ENCODE measurements at regions not wholly inside any gene's neighbourhood (a gene's known extent, or its start where the extent isn't known, plus 50 kb on each side); places are given as distances from the start of the nearest gene placed in this dataset.

DNA sequence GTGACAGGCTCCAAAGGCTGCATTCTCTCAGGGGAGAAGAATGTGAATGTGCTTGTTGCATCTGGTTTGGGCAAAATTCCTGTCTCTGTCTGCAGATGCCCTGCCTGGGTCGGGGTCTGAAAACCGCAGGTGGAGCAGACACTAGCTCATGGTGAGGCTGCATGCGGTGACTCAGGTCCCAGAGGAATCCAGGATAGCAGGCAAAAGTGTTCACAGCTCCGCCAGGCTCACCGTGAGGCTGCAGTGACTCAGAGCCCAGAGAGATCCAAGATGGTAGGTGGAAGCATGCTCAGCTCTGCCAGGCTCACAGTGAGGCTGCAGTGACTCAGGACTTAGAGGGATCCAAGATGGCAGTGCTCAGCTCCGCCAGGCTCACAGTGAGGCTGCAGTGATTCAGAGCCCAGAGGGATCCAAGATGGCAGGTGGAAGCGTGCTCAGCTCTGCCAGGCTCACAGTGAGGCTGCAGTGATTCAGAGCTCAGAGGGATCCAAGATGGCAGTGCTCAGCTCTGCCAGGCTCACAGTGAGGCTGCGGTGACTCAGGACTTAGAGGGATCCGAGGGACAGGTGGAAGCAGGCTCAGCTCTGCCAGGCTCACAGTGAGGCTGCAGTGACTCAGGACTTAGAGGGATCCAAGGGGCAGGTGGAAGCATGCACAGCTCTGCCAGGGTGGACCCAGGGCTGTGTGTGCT lies 200.5 kb downstream of the ACKR3 start:
- peak; percentile 94 for DNase-seq (ENCODE audit: extremely low read depth, low read depth)
- TF ChIP-seq, protein P1, sequence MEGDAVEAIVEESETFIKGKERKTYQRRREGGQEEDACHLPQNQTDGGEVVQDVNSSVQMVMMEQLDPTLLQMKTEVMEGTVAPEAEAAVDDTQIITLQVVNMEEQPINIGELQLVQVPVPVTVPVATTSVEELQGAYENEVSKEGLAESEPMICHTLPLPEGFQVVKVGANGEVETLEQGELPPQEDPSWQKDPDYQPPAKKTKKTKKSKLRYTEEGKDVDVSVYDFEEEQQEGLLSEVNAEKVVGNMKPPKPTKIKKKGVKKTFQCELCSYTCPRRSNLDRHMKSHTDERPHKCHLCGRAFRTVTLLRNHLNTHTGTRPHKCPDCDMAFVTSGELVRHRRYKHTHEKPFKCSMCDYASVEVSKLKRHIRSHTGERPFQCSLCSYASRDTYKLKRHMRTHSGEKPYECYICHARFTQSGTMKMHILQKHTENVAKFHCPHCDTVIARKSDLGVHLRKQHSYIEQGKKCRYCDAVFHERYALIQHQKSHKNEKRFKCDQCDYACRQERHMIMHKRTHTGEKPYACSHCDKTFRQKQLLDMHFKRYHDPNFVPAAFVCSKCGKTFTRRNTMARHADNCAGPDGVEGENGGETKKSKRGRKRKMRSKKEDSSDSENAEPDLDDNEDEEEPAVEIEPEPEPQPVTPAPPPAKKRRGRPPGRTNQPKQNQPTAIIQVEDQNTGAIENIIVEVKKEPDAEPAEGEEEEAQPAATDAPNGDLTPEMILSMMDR (IDR thresholded peaks at IDR 0.05; ENCODE audit: low read depth, low read length, missing control alignments), result no peak
- H3K4me3 ChIP-seq (replicated peaks; ENCODE audit: low read depth, low read length), result no peak overlapping the region

DNA sequence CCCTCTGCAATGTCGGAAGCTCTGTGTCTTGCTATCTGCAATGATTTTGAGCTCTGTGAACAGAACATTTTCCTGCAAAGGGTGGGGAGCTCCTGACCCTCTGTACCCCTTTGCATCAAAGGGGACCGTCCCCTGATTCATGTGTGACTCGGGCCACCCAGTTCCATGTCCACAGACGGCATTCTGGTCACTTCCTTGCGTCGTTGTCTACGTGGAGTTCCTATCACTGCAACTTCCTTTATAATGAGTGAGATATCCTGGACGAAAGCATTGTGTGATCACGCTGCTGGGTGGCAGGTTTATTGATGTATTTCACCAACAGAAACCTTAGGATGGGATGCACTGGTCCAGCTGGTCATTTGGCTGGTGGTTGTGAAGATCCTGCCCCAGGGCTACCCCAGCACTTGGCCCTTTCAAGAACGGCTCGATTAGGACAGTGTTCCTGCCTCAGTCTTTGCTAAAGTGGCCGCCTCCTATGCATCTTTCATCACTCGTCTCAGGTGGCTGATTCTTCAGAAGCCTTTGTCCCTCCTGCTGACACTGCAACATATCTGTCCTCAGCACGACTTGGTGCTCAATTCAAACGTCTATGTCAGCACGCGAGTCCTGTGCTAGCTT lies 202.7 kb downstream of the ACKR3 start:
- DNase-seq (ENCODE audit: extremely low read depth, low read depth), result no peak
- TF ChIP-seq, protein P1 (IDR thresholded peaks at IDR 0.05; ENCODE audit: low read depth, low read length, missing control alignments), result no peak
- H3K4me3 ChIP-seq (replicated peaks; ENCODE audit: low read depth, low read length), result no peak overlapping the region

DNA sequence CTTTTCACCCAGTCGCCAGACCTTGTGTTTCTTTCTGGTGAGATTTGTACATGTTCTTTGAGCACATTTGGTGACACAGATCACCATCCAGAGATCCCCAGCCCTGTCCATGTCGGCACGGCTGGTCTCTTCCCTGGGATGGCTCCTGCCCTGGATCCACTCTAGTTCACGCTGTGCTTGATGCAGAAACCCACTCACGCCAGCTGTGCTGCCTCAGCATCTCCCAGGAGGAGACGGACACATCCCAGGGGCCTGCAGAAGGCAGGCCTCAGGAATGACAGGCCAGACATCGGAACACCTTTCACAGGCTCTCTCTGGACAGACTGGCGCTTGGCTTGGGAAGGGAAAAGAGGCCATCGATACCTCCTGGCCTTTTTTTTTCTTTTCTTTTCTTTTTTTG lies 203.6 kb downstream of the ACKR3 start:
- TF ChIP-seq, protein P1 (IDR thresholded peaks at IDR 0.05; ENCODE audit: low read depth, low read length, missing control alignments), result no peak
- no peak overlapping the region for H3K4me3 ChIP-seq (replicated peaks; ENCODE audit: low read depth, low read length)
- no peak for DNase-seq (ENCODE audit: extremely low read depth, low read depth)

- H3K4me3 ChIP-seq (replicated peaks; ENCODE audit: low read depth, low read length), result no peak overlapping the region
- DNase-seq (ENCODE audit: extremely low read depth, low read depth), result no peak
- TF ChIP-seq, protein P1 (IDR thresholded peaks at IDR 0.05; ENCODE audit: low read depth, low read length, missing control alignments), result no peak
Observed at GRCh38 chr2:236774171-236774570, 204.5 kb downstream of the ACKR3 start.

DNA sequence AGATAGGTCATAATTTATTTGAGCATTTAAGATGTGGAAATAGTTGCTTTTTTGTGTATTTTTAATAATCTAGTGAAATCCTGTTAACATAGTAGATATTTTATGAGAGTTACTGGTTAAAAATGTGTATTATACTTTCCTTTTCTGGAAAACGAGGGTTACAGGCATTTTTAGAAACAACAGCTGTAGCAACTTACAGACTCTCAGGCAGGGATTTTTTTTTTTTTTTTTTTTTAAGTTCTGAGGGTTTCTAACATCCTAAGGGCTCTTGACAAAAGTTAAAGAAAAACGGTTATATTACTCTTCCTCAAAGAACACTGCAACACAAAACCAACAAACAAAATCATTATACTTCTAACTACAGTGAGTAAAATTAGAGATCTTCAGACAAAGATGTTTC lies 205.9 kb downstream of the ACKR3 start:
- no peak for DNase-seq (ENCODE audit: extremely low read depth, low read depth)
- H3K4me3 ChIP-seq (replicated peaks; ENCODE audit: low read depth, low read length), result no peak overlapping the region
- TF ChIP-seq, protein P1 (IDR thresholded peaks at IDR 0.05; ENCODE audit: low read depth, low read length, missing control alignments), result no peak

GRCh38 chr2:236776206-236776605 lies 206.6 kb downstream of the ACKR3 start:
- TF ChIP-seq, protein P1 (IDR thresholded peaks at IDR 0.05; ENCODE audit: low read depth, low read length, missing control alignments), result no peak
- no peak for DNase-seq (ENCODE audit: extremely low read depth, low read depth)
- H3K4me3 ChIP-seq (replicated peaks; ENCODE audit: low read depth, low read length), result no peak overlapping the region
